Mesenchymal stem cell (in vitro differentiated cells and primary cell): ENCODE measurements at regions not wholly inside any gene's neighbourhood (a gene's known extent, or its start where the extent isn't known, plus 50 kb on each side); places are given as distances from the start of the nearest gene placed in this dataset.

ENCODE experiments used
- DNase-seq: peaks from one replicate; pipeline ENCODE4 v3.0.0-alpha.2; 2013
- H2AFZ ChIP-seq: one replicate; pipeline ENCODE4 v1.6.1; 2013; ENCODE audit warnings: low read depth, mild to moderate bottlenecking, control low read depth, inconsistent platforms, low read length, moderate library complexity
- H2AK5ac ChIP-seq: 2 replicates; pipeline ENCODE4 v1.6.1; 2013; ENCODE audit warnings: low read length, moderate library complexity, mild to moderate bottlenecking, inconsistent platforms; ENCODE audit not compliant: severe bottlenecking
- H2BK120ac ChIP-seq: one replicate; pipeline ENCODE4 v1.6.1; 2013; ENCODE audit warnings: low read depth, mild to moderate bottlenecking, inconsistent platforms, low read length, moderate library complexity
- H2BK12ac ChIP-seq, 2 experiments: one replicate each; pipeline ENCODE4 v1.6.1; 2013; ENCODE audit warnings: inconsistent platforms in 2 of 2, low read length in 2 of 2, mild to moderate bottlenecking in 2 of 2, moderate library complexity in 2 of 2, control low read depth in 1 of 2
- H2BK15ac ChIP-seq: one replicate; pipeline ENCODE4 v1.6.1; 2013; ENCODE audit warnings: mild to moderate bottlenecking, low read depth, inconsistent platforms; ENCODE audit not compliant: poor library complexity, severe bottlenecking
- H2BK5ac ChIP-seq: 2 replicates; pipeline ENCODE4 v1.6.1; 2013; ENCODE audit warnings: low read depth, mild to moderate bottlenecking, low read length, control low read depth, inconsistent platforms; ENCODE audit not compliant: poor library complexity, severe bottlenecking
- H3K14ac ChIP-seq, 2 experiments: one replicate each; pipeline ENCODE4 v1.6.1; 2013; ENCODE audit warnings: inconsistent platforms in 2 of 2, low read length in 2 of 2, control low read depth in 1 of 2, mild to moderate bottlenecking in 1 of 2, moderate library complexity in 1 of 2
- H3K18ac ChIP-seq, 2 experiments: one replicate each; pipeline ENCODE4 v1.6.1; 2013; ENCODE audit warnings: inconsistent platforms in 2 of 2, low read length in 2 of 2, control low read depth in 1 of 2, low read depth in 1 of 2, mild to moderate bottlenecking in 1 of 2
- H3K23ac ChIP-seq, 2 experiments: one replicate each; pipeline ENCODE4 v1.6.1; 2013; ENCODE audit warnings: inconsistent platforms in 2 of 2, low read length in 2 of 2, mild to moderate bottlenecking in 2 of 2, moderate library complexity in 2 of 2, control low read depth in 1 of 2
- H3K27ac ChIP-seq: 2 replicates; pipeline ENCODE4 v1.5.1; 2013; ENCODE audit warnings: mild to moderate bottlenecking, moderate library complexity, low read length, control low read depth, inconsistent platforms; ENCODE audit not compliant: poor library complexity, severe bottlenecking
- H3K27me3 ChIP-seq, 2 experiments: 2 replicates each; pipeline versions ENCODE4 v1.6.1 to v1.7.0; 2013; ENCODE audit warnings: low read length in 2 of 2, mild to moderate bottlenecking in 2 of 2, moderate library complexity in 2 of 2, control low read depth in 1 of 2, inconsistent platforms in 1 of 2; ENCODE audit not compliant: control insufficient read depth in 1 of 2, insufficient read depth in 1 of 2
- H3K36me3 ChIP-seq, 2 experiments: 2 replicates each; pipeline versions ENCODE4 v1.6.1 to v1.7.0; 2013; ENCODE audit warnings: low read length in 2 of 2, control low read depth in 1 of 2, inconsistent platforms in 1 of 2, low read depth in 1 of 2, mild to moderate bottlenecking in 1 of 2; ENCODE audit not compliant: insufficient read depth in 2 of 2, control insufficient read depth in 1 of 2
- H3K4ac ChIP-seq, 2 experiments: one replicate each; pipeline ENCODE4 v1.6.1; 2013; ENCODE audit warnings: inconsistent platforms in 2 of 2, low read length in 2 of 2, mild to moderate bottlenecking in 2 of 2, moderate library complexity in 2 of 2, control low read depth in 1 of 2, low read depth in 1 of 2
- H3K4me1 ChIP-seq: 2 replicates; pipeline ENCODE4 v1.6.1; 2013; ENCODE audit warnings: low read depth, low read length, control low read depth; ENCODE audit not compliant: control insufficient read depth, insufficient read depth
- H3K4me2 ChIP-seq: 2 replicates; pipeline ENCODE4 v1.6.1; 2013; ENCODE audit warnings: low read length, mild to moderate bottlenecking, inconsistent platforms; ENCODE audit not compliant: poor library complexity, severe bottlenecking
- H3K4me3 ChIP-seq, 2 experiments: 2 replicates each; pipeline versions ENCODE4 v1.5.1 to v1.7.0; 2013; ENCODE audit warnings: low read length in 2 of 2, mild to moderate bottlenecking in 2 of 2, control low read depth in 1 of 2, low read depth in 1 of 2; ENCODE audit not compliant: insufficient read depth in 1 of 2
- H3K79me1 ChIP-seq: replicated peaks from 2 replicates; pipeline ENCODE4 v1.6.1; 2013; ENCODE audit warnings: mild to moderate bottlenecking, control low read depth, low read length, inconsistent platforms; ENCODE audit not compliant: poor library complexity, severe bottlenecking
- H3K9ac ChIP-seq: 2 replicates; pipeline ENCODE4 v1.7.0; 2013; ENCODE audit warnings: mild to moderate bottlenecking, low read length, moderate library complexity
- H3K9me3 ChIP-seq: 2 replicates; pipeline ENCODE4 v1.7.0; 2013; ENCODE audit warnings: mild to moderate bottlenecking, low read length; ENCODE audit not compliant: control insufficient read depth
- H4K8ac ChIP-seq: one replicate; pipeline ENCODE4 v1.6.1; 2013; ENCODE audit warnings: inconsistent platforms, mild to moderate bottlenecking, low read length, moderate library complexity
- H4K91ac ChIP-seq: one replicate; pipeline ENCODE4 v1.6.1; 2013; ENCODE audit warnings: mild to moderate bottlenecking, low read length, inconsistent platforms
- WGBS: methylation state at CpG from one replicate; pipeline ENCODE4 v1.1.7; 2013; ENCODE audit warnings: mixed read lengths; 5-methylcytosine and 5-hydroxymethylcytosine counted together

DNA sequence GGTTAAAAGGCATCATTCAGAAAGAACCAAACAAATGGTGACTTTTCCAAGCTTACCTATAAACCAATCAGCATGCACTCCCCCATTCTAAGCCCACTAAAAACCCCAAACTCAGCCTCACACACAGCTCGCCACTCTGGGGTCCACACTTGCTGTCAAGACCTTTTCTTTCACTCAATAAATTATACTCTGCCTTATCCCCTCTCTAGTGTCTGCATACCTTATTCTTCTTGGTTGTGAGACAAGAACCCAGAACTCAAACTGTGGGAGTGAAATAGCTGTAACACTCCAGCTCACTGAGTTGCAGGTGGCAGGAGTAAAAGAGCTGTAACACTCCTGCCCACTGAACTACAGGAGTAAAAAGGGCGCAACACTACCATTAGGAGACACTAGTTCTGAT is 559.0 kb downstream of the TBC1D4 start:
- Histone ChIP-seq H3K4me3 (no peak overlapping the region), H3K27ac (no peak overlapping the region), H2AK5ac (no peak overlapping the region), H4K8ac (no peak overlapping the region), H3K9ac (no peak overlapping the region), H4K91ac (no peak overlapping the region), H2AFZ (no peak overlapping the region), H3K27me3 (no peaks in the 10 kb centered on the region), H3K4me1 (no peaks in the 10 kb centered on the region), H3K79me1 (no peaks in the 10 kb centered on the region), H3K18ac (no peak overlapping the region), H2BK120ac (no peak overlapping the region), H2BK5ac (no peak overlapping the region), H3K4me2 (no peak overlapping the region), H2BK15ac (no peak overlapping the region), H3K23ac (no peak overlapping the region), H2BK12ac (no peak overlapping the region), H3K14ac (no peak overlapping the region), H3K4ac (no peak overlapping the region), H3K9me3 (peaks cover 23% of the 10 kb centered on the region), H3K36me3 (no peaks in the 10 kb centered on the region)
- no peak for DNase-seq
- WGBS = 88% methylated on average over 1 of the region's 2 CpGs

GRCh38 chr13:74921326-74921725 is 560.6 kb downstream of the TBC1D4 start:
- Histone ChIP-seq H3K4me1 (no peaks in the 10 kb centered on the region), H3K9me3 (peaks cover 8% of the 10 kb centered on the region), H3K4me3 (no peak overlapping the region), H2AFZ (no peak overlapping the region), H3K79me1 (no peaks in the 10 kb centered on the region), H3K18ac (no peak overlapping the region), H4K8ac (no peak overlapping the region), H3K36me3 (no peaks in the 10 kb centered on the region), H3K9ac (no peak overlapping the region), H2BK120ac (no peak overlapping the region), H3K4me2 (no peak overlapping the region), H2BK12ac (no peak overlapping the region), H3K23ac (no peak overlapping the region), H2AK5ac (no peak overlapping the region), H4K91ac (no peak overlapping the region), H3K27ac (no peak overlapping the region), H3K14ac (no peak overlapping the region), H3K4ac (no peak overlapping the region), H2BK15ac (no peak overlapping the region), H2BK5ac (no peak overlapping the region), H3K27me3 (no peaks in the 10 kb centered on the region)
- DNase-seq = no peak

DNA sequence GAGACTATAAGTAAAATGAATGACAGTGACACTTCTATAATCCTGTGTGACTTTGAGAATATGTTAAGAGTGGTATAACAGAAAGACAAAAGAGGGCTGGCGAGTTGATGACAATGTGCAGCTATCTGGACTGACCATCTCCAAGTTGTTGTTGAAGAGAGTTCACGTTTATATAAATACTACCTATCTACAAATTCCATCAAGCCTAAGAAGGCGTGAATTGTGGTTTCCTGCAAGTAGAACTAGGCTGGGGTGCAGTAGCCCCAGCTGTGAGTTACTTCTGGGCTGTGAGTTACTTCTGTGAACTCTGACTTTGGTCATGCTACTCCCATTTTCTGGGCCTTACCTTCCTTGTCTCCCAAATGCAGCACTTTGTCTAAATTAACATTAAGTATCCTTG is 561.0 kb downstream of the TBC1D4 start:
- Histone ChIP-seq H3K9me3 (peaks cover 6% of the 10 kb centered on the region), H4K8ac (no peak overlapping the region), H2AK5ac (no peak overlapping the region), H3K27me3 (no peaks in the 10 kb centered on the region), H3K36me3 (no peaks in the 10 kb centered on the region), H3K4ac (no peak overlapping the region), H3K18ac (no peak overlapping the region), H2BK15ac (no peak overlapping the region), H2BK120ac (no peak overlapping the region), H2BK5ac (no peak overlapping the region), H3K14ac (no peak overlapping the region), H2AFZ (no peak overlapping the region), H3K79me1 (no peaks in the 10 kb centered on the region), H2BK12ac (no peak overlapping the region), H4K91ac (no peak overlapping the region), H3K27ac (no peak overlapping the region), H3K9ac (no peak overlapping the region), H3K4me3 (no peak overlapping the region), H3K23ac (no peak overlapping the region), H3K4me1 (no peaks in the 10 kb centered on the region), H3K4me2 (no peak overlapping the region)
- peak; percentile 29 for DNase-seq
- 67% methylated on average over 1 of the region's 3 CpGs for WGBS

DNA sequence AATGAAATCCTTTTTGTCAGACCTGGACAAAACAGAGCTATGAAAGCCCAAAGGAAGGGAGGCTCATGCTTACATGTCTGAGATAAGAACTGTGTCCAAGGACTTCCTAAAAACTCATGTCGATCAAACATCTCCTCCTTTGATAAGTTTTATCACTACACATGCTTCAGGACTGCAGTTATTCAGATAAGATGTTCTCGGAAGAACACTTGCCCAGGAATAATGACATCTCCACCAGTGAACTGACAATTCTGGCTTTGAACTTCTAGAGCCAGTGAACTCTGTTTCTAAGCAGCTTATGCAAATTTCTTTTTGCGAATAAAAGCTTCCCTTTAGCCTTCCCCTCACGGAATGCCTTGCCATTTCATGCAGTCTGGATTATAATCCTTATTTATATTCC is 561.6 kb downstream of the TBC1D4 start:
- no peak overlapping the region for H2AK5ac ChIP-seq
- no peaks in the 10 kb centered on the region for H3K4me1 ChIP-seq
- no peak overlapping the region for H2AFZ ChIP-seq
- no peaks in the 10 kb centered on the region for H3K36me3 ChIP-seq
- no peak overlapping the region for H3K4me3 ChIP-seq
- no peak overlapping the region for H3K4me2 ChIP-seq
- H3K18ac ChIP-seq = no peak overlapping the region
- no peak overlapping the region for H3K4ac ChIP-seq
- H3K23ac ChIP-seq = no peak overlapping the region
- DNase-seq = peak; percentile 2
- no peak overlapping the region for H4K8ac ChIP-seq
- no peak overlapping the region for H2BK120ac ChIP-seq
- H4K91ac ChIP-seq = no peak overlapping the region
- no peak overlapping the region for H3K9ac ChIP-seq
- no peak overlapping the region for H3K14ac ChIP-seq
- no peak overlapping the region for H2BK12ac ChIP-seq
- 84% methylated on average over 2 of the region's 4 CpGs for WGBS
- H2BK5ac ChIP-seq = no peak overlapping the region
- peaks cover 6% of the 10 kb centered on the region for H3K9me3 ChIP-seq
- no peak overlapping the region for H3K27ac ChIP-seq
- H2BK15ac ChIP-seq = no peak overlapping the region
- no peaks in the 10 kb centered on the region for H3K27me3 ChIP-seq
- no peaks in the 10 kb centered on the region for H3K79me1 ChIP-seq
